Left lung (tissue), 4 donors: ENCODE measurements at regions not wholly inside any gene's neighbourhood (a gene's known extent, or its start where the extent isn't known, plus 50 kb on each side); places are given as distances from the start of the nearest gene placed in this dataset.

Experiments used
- ATAC-seq: fragments of 200-7000 bp; cut with Tn5 transposase; one replicate; pipeline ENCODE4 v1.9.1; 2020; ENCODE audit warnings: moderate library complexity
- DNase-seq, 4 donors: peaks; one replicate each; pipeline ENCODE4 v3.0.0-alpha.2; 2013 to 2020
- H3K27ac ChIP-seq, 2 donors: fragments of 200-600 bp; sonication (generic) in 1 of 2; one replicate each; pipeline versions ENCODE4 v1.5.0 to v1.8.0; 2020 to 2021
- H3K27me3 ChIP-seq, 2 donors: fragments of 200-600 bp; sonication (generic) in 1 of 2; one replicate each; pipeline versions ENCODE4 v1.5.0 to v1.8.0; 2020 to 2021
- H3K36me3 ChIP-seq, 2 donors: fragments of 200-600 bp; sonication (generic) in 1 of 2; one replicate each; pipeline versions ENCODE4 v1.5.0 to v1.8.0; 2020 to 2021
- H3K4me1 ChIP-seq, 2 donors: fragments of 200-600 bp; one replicate each; pipeline ENCODE4 v1.8.0; 2021
- H3K4me3 ChIP-seq, 2 donors: fragments of 200-600 bp; sonication (generic) in 1 of 2; one replicate each; pipeline versions ENCODE4 v1.5.0 to v1.8.0; 2020 to 2021; ENCODE audit warnings: mild to moderate bottlenecking in 1 of 2
- H3K9me3 ChIP-seq, 2 donors: fragments of 200-600 bp; sonication (generic) in 1 of 2; one replicate each; pipeline versions ENCODE4 v1.5.0 to v1.8.0; 2020 to 2021
- CTCF ChIP-seq, 2 donors: fragments of 200-600 bp; sonication (generic) in 1 of 2; IDR thresholded peaks; one replicate each; pipeline versions ENCODE4 v1.5.0 to v1.8.0; 2021; ENCODE audit warnings: antibody characterized with exemption in 2 of 2
- intact Hi-C, 2 donors: fragments of 100-400 bp; cut with DNase I; formaldehyde crosslinking; loops; one replicate each; pipeline versions ENCODE4 v1.11.2 to v1.14.2; 2022
- donor health status: DM: no; HTN: yes; CAD: no.
- donor health status: DM: no; HTN: no; CAD: no.

- H3K27me3 ChIP-seq = no peaks in the 10 kb centered on the region
- intact Hi-C loops = no loop called here
- peaks cover 0 to 29% of the 10 kb centered on the region in 2 donors for H3K9me3 ChIP-seq
- H3K4me3 ChIP-seq = no peak overlapping the region
- ATAC-seq (no peak), DNase-seq (no peak)
- no peaks in the 10 kb centered on the region for H3K36me3 ChIP-seq
- TF ChIP-seq CTCF (IDR thresholded peaks at IDR 0.05) = no peak
- H3K4me1 ChIP-seq = no peaks in the 10 kb centered on the region
- no peak overlapping the region for H3K27ac ChIP-seq
Measured at GRCh38 chr4:144868309-144868708, 222.4 kb downstream of the HHIP start.

GRCh38 chr4:144872508-144873225, 225.3 kb downstream of the ANAPC10 start:
- peak in 1 of 4 donors; percentile 11 for DNase-seq
- no peak for TF ChIP-seq CTCF (IDR thresholded peaks at IDR 0.05)
- H3K27ac ChIP-seq = no peak overlapping the region
- no peaks in the 10 kb centered on the region for H3K27me3 ChIP-seq
- intact Hi-C loops = no loop called here
- H3K4me3 ChIP-seq = no peak overlapping the region
- ATAC-seq = no peak
- peaks cover 0 to 4% of the 10 kb centered on the region in 2 donors for H3K9me3 ChIP-seq
- H3K4me1 ChIP-seq = no peaks in the 10 kb centered on the region
- no peaks in the 10 kb centered on the region for H3K36me3 ChIP-seq

- Histone ChIP-seq H3K27me3 (no peaks in the 10 kb centered on the region), H3K27ac (no peak overlapping the region), H3K9me3 (peaks cover 0 to 3% of the 10 kb centered on the region in 2 donors), H3K4me3 (no peak overlapping the region), H3K4me1 (no peaks in the 10 kb centered on the region), H3K36me3 (no peaks in the 10 kb centered on the region)
- no peak for TF ChIP-seq CTCF (IDR thresholded peaks at IDR 0.05)
- intact Hi-C loops = no loop called here
- DNase-seq = no peak
- no peak for ATAC-seq
Measured at GRCh38 chr4:144873226-144873990, 224.6 kb downstream of the ANAPC10 start.

GRCh38 chr4:144894573-144894972, 203.4 kb downstream of the ANAPC10 start:
- intact Hi-C loops = no loop called here

More at GRCh38 chr4:144894573-144894972, 203.4 kb downstream of the ANAPC10 start:
- ATAC-seq (peak; percentile 54), DNase-seq (peak in 1 of 4 donors; percentile 36)
- Histone ChIP-seq H3K9me3 (no peaks in the 10 kb centered on the region), H3K4me3 (no peak overlapping the region), H3K4me1 (no peaks in the 10 kb centered on the region), H3K27me3 (no peaks in the 10 kb centered on the region), H3K27ac (no peak overlapping the region), H3K36me3 (no peaks in the 10 kb centered on the region)
- no peak for TF ChIP-seq CTCF (IDR thresholded peaks at IDR 0.05)
